Nephron progenitor cell (in vitro differentiated cells): ENCODE measurements at regions not wholly inside any gene's neighbourhood (a gene's known extent, or its start where the extent isn't known, plus 50 kb on each side); places are given as distances from the start of the nearest gene placed in this dataset.
A peak's percentile ranks its signal among the peaks of the same experiment; 100 is the strongest.

Experiments
- DNase-seq: peaks from one replicate; pipeline ENCODE4 v3.0.0; 2021
- H3K27ac Mint-ChIP-seq: 2 replicates; pipeline ENCODE4 v1.8.0; 2021; ENCODE audit warnings: mild to moderate bottlenecking, moderate library complexity, mixed read lengths
- H3K27me3 Mint-ChIP-seq: 2 replicates; pipeline ENCODE4 v1.8.0; 2021; ENCODE audit warnings: mild to moderate bottlenecking, low read depth, mixed read lengths; ENCODE audit not compliant: poor library complexity
- H3K36me3 Mint-ChIP-seq: 2 replicates; pipeline ENCODE4 v1.8.0; 2021; ENCODE audit warnings: low read depth, mixed read lengths
- H3K4me1 Mint-ChIP-seq: 2 replicates; pipeline ENCODE4 v1.8.0; 2021; ENCODE audit warnings: mixed read lengths
- H3K4me3 Mint-ChIP-seq: 2 replicates; pipeline ENCODE4 v1.8.0; 2021; ENCODE audit warnings: mild to moderate bottlenecking, moderate library complexity, mixed read lengths
- H3K9me3 Mint-ChIP-seq: 2 replicates; pipeline ENCODE4 v1.8.0; 2021; ENCODE audit warnings: mild to moderate bottlenecking, moderate library complexity, mixed read lengths
- CTCF ChIP-seq: fragments of 200-600 bp; sonication (generic); IDR thresholded peaks from 2 replicates; pipeline ENCODE4 v1.5.0; 2021; ENCODE audit warnings: antibody characterized with exemption

DNA sequence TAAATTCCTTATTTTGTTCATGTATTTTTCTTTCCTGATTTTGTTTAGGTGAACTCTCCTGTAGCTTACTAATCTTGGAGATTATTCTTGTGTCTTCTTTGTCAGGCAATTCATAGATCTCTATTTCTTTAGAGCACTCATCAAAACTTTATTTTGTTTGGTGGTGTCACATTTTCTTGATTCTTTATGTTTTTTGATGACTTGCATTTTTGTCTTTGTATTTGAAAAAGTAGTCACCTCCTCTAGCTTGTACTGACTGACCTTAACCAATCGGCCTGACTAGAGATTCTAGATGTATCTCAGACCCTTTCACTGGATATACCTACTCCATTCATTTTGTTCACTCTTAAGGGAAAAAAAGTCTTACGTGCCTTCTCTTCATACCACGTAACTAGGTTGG, 986.3 kb upstream of the LRRTM1 start:
- no peaks in the 10 kb centered on the region for H3K27me3 Mint-ChIP-seq
- no peak for TF ChIP-seq CTCF
- no peak overlapping the region for H3K27ac Mint-ChIP-seq
- H3K4me3 Mint-ChIP-seq = no peak overlapping the region
- H3K36me3 Mint-ChIP-seq = peaks cover 5% of the 10 kb centered on the region
- no peaks in the 10 kb centered on the region for H3K4me1 Mint-ChIP-seq
- H3K9me3 Mint-ChIP-seq = peaks cover 10% of the 10 kb centered on the region
- no peak for DNase-seq

DNA sequence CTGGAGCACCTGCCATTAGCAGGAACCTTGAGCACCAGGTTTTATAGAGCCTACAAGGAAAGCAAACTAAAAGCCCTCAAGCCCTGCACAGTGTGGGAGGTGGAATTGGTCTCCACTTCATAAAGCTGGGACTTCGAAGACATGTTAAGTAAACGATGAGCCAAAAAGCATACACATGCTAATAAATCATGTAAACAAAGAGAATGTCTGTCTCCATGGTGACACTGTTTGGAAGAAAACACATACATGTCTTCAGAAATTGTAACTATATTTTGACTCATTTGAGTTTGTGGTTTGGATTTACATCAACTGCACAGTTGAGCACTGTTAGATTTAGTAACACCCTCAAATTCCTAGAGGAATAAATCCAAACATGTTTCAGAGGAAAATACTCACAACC, 978.5 kb upstream of the LRRTM1 start:
- Mint-ChIP-seq H3K27ac (no peak overlapping the region), H3K36me3 (no peaks in the 10 kb centered on the region), H3K4me1 (no peaks in the 10 kb centered on the region), H3K9me3 (no peaks in the 10 kb centered on the region), H3K27me3 (peaks cover 6% of the 10 kb centered on the region), H3K4me3 (no peak overlapping the region)
- DNase-seq = no peak
- no peak for TF ChIP-seq CTCF

DNA sequence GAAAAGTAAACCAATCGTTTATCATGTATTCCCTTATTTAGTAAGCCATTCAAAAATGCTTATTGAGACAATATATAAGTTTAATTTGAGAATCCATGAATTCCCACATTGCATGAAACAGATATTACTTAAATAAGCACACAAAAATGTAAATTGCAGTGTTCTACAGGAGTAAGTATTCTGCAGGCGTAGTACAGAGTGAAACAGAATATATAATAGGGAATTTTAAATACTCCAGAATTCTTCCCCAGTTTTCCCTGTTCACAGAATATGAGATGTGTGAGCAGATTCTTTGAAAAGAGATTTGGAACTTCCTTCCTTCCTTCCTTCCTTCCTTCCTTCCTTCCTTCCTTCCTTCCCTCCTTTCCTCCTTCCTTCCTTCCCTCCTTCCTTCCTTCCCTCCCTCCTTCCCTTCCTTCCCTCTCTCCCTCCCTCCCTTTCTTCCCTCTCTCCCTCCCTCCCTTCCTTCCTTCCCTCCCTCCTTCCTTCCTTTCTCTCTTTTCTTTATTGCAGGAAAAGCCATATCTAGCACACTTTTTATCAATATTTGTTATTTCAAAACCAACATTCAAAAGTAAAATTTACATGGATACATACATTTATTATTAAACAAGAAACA, 977.7 kb upstream of the LRRTM1 start:
- Mint-ChIP-seq H3K27ac (no peak overlapping the region), H3K36me3 (no peaks in the 10 kb centered on the region), H3K4me3 (no peak overlapping the region), H3K9me3 (no peaks in the 10 kb centered on the region), H3K27me3 (peaks cover 6% of the 10 kb centered on the region), H3K4me1 (no peaks in the 10 kb centered on the region)
- TF ChIP-seq CTCF = no peak
- no peak for DNase-seq

DNA sequence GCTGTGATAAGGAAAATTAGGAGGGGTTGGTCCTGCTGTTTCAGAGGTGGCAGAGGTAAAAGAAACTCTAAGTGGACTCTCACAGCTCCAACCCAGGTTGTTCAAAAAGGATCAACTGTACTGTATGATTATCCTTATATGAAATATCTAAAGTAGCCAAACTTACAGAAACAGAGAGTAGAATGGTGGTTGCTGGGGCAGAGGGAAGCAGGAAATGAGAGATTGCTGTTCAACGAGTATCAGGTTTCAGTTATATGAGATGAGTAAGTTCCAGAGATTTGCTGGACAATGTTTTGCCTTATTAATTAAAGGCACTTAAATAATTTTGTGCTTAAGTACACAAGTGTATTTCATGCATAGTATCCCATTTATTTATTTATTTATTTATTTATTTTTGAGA, 972.0 kb upstream of the LRRTM1 start:
- Mint-ChIP-seq H3K36me3 (no peaks in the 10 kb centered on the region), H3K4me1 (no peaks in the 10 kb centered on the region), H3K9me3 (peaks cover 4% of the 10 kb centered on the region), H3K27me3 (peaks cover 4% of the 10 kb centered on the region), H3K27ac (no peak overlapping the region), H3K4me3 (no peak overlapping the region)
- DNase-seq = no peak
- TF ChIP-seq CTCF = no peak

GRCh38 chr2:81266106-81266505, 961.6 kb upstream of the LRRTM1 start:
- Mint-ChIP-seq H3K27me3 (no peaks in the 10 kb centered on the region), H3K4me3 (no peak overlapping the region), H3K4me1 (no peaks in the 10 kb centered on the region), H3K36me3 (peaks cover 6% of the 10 kb centered on the region), H3K9me3 (peaks cover 29% of the 10 kb centered on the region), H3K27ac (no peak overlapping the region)
- peak; percentile 26 for DNase-seq
- peak; percentile 62 for TF ChIP-seq CTCF

DNA sequence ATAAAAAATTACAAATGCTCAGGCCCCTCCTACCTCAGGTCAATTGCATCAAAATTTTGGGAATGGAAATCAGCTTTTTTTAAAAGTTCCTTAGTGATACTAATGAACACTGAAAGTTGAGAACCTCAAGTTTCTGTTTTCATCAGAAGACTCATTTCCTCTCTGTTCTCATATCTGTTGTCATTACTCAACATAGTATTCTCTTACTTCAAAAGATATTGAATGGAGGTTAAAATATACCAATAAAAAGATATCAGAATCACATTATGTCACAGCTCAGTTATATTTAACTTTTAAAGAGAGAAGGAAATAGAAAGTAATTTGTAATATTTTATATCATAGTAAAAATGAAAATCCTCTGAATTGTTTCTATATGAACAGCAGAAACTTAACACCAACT, 959.4 kb upstream of the LRRTM1 start:
- no peak for DNase-seq
- Mint-ChIP-seq H3K9me3 (peaks cover 10% of the 10 kb centered on the region), H3K36me3 (peaks cover 6% of the 10 kb centered on the region), H3K27me3 (no peaks in the 10 kb centered on the region), H3K4me3 (no peak overlapping the region), H3K4me1 (no peaks in the 10 kb centered on the region), H3K27ac (no peak overlapping the region)
- TF ChIP-seq CTCF = no peak
